T follicular helper cell (primary cell): ENCODE measurements at regions not wholly inside any gene's neighbourhood (a gene's known extent, or its start where the extent isn't known, plus 50 kb on each side); places are given as distances from the start of the nearest gene placed in this dataset.

Experiments
- DNase-seq: peaks from one replicate; pipeline ENCODE4 v3.0.0-alpha.2; 2020; ENCODE audit warnings: low read depth

DNA sequence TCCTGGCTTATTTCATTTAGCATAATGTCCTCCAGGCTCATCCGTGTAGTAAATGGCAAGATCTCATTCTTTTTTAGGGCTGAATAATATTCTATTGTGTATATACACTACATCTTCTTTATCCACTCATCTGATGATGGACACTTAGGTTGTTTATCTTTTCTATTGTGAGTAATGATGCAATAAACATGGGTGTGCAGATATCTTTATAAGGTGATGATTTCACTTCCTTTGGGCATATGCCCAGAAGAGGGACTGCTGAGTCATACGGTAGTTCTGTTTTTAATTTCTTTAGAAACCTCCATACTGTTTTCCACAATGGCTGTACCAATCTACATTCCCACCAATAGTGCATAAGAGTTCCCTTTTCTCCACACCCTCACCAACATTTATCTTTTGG lies 317.6 kb upstream of the CNKSR2 start:
- DNase-seq = no peak

DNA sequence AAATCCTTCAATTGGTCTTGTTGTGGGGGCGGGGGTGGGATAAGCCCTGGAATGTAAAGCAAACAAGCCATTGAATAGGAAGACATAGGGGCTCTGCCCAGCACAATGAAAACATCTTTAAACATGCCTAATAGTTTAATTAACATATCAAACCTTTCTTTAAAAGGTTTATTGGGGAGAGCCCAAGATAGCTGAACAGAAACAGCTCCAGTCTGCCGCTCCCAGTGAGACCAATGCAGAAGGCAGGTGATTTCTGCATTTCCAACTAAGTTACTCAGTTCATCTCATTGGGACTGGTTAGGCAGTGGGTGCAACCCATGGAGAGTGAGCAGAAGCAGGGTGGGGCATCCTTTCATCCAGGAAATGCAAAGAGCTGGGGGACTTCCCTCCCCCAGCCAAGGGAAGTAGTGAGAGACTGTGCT lies 327.2 kb upstream of the CNKSR2 start:
- no peak for DNase-seq

DNA sequence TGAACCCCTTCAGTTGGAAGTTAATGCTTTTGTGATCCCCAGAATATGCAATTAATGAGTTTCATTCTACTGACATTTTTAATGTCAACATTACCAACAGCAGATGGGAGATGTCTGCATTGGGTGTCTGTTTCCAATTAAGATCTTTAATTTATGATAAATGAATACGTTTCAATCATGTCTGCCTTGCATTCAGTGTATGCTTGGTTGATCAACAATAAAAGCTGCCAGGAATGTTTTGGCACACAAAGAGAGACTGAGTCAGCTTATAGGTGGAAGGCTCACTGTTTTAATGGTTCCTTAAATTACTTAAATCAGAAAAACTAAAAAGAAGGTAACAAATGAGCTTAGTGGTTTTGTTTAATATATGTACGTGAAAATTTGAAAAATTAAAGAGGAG lies 359.9 kb upstream of the CNKSR2 start:
- DNase-seq = no peak

DNA sequence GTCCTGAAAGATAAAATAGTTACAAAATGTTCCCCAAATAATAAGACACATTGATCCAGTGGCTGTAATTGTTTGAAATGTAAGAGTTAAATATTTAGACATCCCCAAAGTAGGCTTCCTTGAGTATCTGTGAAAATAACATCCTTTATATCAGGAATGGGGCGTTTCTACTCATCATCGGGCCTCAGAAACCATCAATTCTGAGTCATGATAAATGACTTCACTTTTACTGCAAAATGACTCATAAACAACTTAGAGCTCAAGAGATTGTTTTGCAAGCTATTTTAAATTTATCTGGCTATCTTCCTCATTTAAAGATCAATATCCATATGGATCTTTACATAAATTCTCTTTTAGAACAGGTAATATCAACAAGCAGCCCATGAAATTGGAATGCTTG lies 369.4 kb upstream of the CNKSR2 start:
- no peak for DNase-seq

DNA sequence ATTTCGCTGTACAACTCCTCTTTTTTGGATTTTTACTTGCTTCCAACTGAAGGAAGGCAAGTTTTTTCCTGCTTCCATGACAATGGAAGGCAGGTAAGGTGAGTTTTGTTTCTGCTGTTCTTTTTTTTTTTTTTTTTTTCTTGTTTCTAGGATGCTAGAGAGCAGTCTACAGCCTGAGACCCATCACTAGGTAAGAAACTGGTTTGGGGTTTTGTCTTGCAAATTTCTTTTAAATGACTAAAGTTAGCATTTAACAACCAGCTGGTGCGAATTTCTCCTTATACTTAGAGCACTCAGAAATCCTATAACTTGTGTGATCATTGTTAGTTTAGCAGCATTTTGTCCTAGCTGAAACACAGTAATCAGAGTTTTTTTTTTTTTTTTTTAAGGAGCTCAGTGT lies 378.4 kb upstream of the CNKSR2 start:
- DNase-seq = no peak

DNA sequence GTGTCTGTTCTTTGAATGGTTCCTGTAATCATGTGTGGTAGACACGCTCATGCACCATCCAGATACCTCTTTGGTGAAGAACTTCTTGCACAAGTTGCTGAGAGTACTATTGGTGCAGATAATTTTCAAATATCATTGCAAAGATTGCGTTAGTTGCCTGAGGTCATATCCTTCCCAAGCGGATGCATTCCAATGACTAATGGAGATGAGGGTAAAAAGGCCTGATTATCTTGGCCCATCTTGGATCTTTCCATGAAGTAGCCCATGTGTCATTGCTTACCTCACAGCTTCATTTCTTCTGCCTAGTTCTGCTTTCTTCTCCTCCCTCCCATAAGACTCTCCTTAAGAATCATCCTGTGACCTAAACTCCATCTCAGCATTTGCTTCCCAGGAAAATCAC lies 384.9 kb upstream of the CNKSR2 start:
- no peak for DNase-seq

DNA sequence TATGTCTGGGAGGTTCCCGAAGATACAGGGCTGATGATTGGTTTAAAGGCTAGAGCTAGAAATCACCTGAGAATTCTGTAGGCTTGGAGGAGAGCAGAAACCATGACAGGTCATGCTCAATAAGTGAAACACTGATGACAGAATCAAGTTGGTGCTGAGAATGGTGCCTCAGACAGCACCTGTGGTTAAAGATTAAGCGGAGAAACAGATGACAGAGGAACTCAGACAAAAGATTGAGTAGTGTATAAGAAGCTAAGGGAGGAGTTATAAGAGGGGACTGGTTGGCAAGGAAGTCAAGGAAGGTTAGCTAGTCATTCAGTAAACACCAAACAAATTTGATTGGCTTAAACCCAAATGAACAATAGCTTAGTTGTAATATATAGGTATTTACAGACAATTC lies 385.4 kb upstream of the CNKSR2 start:
- DNase-seq = no peak

DNA sequence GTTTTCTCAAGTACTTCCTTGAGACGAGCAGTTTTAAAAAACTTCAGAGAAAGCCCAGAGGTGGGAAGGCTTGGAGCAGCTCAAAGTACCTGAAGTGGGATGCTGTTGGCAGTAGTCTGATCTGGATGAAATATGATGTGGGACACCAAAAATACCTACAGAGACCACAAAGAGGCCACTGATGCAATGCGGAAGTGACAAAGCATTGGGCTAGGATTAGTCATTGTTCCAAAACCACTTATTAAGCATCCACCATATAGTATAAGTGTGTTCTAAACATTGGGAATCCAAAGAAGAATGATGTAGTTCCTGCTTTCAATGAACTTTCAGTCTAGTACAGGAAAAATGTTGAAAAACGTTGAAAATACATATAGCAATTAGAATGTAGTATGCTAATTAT lies 386.1 kb upstream of the CNKSR2 start:
- DNase-seq = no peak

DNA sequence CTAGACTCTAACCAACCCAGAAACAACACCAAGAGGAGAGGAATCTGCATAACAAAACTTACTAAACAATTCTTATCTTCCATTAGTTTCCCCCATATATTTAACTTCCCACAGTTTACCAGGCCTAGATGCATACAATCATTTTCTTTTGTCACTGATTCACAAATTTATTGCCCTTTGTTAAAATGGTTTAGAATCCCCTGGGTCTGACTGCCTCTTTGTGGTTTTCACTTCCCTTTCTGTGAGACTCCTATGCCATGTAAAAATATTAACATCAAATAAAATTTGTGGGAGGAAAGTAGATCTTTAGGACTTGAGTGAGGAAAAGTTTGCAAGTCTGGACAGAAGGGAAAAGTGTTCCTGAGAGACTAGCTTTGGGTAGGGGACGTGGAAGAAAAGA lies 393.8 kb upstream of the CNKSR2 start:
- no peak for DNase-seq

DNA sequence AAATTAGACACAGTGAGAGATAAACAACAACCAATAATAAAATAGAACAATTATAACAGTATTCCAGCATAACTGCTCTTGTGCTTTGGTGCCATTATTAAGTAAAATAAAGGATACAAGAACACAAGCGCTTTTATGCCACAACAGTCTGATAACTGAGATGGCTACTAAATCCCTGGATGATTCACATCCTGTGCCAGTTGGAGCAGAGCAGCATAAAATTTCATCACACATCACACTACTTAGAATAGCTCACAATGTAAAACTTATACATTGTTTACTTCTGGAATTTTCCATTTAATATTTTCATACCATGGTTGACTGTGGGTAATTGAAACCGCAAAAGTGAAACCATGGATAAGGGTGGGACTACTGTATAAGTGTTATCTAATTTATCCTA lies 399.9 kb upstream of the CNKSR2 start:
- no peak for DNase-seq

DNA sequence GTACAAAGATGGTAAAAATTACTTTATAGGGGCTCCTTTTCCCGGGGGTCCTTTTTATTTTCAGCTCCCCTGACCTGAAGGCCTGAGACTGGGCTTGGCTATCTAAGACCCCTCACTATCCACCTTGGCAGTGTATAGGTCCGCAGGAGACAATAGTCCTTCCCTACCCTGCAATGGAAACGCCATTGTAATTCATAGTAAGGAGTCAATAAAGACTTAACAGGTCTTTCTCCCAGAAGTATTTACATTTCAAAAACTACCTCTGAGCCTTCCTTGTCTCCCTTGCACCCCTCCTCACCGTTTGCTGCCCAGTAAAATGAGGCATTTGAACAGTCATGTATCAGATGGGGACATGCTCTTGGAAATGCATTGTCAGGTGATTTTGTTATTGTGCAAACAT lies 401.2 kb upstream of the CNKSR2 start:
- DNase-seq = no peak

DNA sequence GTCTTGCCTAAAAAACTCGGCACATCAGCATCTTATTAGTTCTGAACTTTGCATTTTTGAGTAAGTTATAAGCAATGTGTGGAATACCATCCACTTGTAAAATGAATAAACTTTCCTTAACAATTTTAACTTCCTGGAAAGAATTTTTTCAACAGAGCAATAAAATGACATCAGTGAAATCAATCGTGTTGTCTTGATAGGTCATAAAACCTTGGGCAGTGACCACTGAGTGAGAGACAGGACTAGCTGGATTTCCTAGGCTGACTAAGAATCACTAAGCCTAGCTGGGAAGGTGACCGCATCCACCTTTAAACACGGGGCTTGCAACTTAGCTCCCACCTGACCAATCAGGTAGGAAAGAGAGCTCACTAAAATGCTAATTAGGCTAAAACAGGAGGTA lies 403.0 kb upstream of the CNKSR2 start:
- DNase-seq = no peak

DNA sequence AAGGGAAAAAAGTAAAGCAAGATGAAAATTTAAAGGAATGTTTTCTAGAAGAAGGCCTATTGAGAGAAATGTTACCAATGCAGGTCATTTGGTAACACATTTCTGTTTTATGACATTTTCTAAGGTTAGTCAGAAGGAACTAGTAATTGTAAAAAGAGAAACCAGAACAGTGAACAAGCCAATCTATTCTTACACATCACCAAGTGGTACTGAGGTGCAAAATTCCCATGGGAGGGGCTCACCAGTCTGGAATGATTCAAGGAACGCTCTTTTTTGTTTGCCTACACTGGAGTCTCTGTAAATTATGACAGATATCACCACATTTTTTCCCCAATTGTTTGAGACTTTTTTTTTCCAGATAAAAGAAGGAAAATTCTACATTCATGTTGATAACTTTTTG lies 404.7 kb upstream of the CNKSR2 start:
- DNase-seq = no peak

DNA sequence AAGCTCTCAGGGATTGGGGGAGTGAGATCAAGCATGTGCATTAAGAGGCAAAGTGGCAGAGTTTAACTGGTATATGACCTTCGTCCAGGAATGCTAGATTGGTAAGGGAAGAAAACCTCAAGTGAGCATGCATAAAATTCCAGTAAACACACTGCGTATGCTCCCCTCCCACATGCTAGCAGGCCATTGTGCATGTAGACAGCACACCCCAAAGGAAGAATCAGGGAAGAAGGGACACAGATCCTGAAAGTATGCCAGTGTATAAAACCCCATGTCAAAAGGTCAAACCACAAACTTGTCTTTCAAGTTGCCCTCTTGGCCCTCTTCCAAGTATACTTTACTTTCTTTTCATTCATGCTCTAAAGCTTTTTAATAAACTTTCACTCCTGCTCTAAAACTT lies 405.2 kb upstream of the CNKSR2 start:
- no peak for DNase-seq

DNA sequence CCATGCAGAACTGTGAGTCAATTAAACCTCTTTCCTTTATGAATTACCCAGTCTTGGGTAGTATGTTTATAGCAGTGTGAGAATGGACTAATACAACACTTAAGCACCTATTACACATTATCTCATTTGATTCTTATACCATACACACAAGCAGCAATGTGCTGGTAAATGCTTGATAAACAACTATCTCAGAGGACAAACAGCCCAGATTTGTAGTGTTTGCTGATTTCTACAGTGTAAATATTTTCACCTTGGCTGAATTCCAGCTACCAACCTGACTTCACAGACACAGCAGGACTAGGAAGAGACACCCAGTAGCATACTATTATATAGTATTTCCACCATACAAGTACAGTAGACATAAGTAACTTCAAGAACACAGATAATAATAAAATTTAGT lies 406.5 kb upstream of the CNKSR2 start:
- no peak for DNase-seq

DNA sequence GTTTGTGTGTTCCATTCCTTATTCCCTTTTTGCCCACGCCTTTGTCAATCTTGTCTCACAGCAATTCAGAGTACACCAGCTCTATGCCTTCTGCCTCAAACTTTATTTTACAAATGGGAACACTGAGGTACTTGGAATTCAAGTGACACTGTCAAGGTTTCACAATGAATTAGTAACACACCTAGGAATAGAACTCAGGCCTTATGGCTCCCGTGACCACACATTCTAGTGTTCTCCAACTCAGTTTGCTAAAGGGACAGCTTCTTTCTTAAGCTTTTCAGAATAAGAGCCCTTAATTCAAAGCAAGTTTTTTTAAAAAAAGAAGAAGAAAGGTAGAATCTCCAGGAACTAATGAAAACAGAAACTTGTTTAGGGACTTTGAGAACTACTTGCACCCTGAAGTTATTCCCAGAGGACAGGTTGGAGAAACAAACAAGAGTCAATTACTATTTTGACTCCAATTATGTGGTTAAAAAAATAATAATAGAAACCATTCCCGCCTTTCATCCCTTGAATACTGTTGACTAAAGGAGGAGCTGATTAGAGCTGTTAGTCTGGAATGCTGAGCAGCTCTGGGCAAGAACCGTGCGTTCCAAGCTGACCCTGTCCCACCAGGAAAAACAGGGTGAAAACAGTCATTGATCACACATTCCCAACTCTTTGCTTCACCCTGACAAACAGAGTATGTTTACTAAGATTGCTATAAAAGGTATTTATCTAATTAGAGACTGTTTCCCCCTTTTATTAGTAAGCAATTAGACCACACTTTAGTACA lies 408.8 kb upstream of the CNKSR2 start:
- DNase-seq = no peak

DNA sequence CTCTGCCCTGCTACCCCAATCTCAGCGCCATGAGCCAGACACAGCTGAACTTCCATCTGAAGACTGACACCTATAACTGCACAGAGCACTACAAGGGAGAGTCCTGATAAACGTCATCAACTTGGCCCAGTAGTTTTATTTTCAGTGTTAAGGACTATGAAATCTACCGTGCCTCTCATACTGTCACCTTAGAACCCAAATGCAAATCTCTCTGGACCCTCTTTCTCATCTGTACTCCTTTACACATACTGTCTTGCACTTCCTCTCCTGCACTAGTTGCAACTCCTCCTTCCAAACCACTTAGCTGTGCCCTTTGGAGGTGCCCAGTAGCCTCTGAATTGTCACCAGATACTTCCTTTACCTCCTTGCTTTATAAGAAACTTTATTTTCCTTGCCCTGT lies 420.2 kb upstream of the CNKSR2 start:
- DNase-seq = no peak

DNA sequence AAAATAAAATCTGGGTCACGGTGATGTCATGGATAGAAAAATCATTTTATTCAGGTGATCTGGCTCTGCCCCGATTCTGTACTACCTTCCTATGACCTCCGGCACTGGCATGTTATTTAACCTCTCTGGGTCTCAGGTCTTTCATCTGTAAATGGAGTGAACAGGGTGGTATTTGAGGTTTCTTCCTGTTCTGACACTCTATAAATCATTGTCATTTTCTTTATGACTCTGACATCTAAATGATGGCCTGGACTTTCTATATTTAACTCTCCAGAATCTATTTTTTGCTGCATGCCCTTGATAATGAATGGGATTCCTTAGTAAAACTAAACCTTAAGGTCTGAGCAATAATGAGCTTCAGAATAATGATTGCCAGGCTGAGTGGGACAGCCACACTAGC lies 422.0 kb upstream of the CNKSR2 start:
- DNase-seq = no peak

DNA sequence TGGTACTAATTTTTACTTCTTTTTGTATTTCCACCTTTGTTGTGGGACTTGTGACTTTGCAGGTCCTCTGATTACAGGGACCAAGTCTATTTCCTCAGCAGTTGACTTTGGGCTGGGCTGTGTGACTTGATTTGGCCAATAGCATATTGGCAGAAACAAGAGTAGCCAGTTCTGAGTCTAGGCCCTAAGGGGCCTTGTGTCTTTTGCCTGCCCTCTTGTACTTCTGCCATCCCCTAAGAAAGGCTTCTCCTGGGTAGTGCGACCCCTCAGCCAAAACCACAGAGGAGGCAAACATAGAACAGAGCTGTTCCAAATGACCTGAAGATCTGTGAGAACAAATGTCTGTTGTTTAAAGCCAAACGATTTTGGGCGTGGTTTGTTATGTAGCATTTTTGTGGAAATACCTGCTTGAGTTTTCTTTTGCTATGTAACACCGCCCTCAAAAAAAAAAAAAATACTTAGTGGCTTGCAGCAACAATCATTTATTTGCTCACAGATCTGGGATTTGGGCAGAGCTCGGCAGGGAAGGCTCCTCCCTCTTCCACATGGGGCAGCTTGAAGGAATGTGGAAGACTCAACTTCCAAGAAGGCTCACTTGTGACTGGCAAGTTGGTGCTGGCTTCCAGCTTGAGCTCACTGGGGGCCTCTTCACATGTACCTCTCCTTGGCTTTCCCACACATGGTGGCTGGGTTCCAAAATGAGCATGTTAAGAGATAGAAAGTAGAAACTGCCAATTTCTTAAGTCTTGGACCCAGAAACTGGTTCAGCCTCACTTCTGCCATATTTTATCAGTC lies 423.0 kb upstream of the CNKSR2 start:
- no peak for DNase-seq

DNA sequence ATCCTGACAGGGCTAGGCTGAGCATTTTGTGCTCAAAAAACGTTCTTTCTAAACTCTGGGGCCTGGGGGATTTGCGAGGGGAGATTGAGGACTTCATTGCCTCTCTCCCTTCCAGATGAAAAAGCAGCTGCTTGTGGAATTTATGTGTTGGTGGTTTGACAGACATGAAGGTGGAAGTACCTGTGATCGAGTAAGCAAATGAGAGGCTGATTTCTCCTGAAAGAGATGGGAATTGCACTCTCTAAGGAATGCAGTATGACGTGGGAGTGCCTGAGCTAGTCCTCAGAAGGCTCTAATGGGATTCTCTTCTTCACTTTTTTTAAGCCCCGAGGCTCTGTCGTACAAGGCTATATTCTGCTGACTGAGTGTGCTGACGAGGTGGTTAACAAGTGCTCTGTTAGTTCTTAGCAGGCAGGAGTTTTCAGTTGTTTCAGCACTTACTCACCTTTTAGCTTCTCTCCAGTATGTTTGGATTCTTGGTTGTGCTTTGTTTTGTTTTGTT lies 426.8 kb upstream of the CNKSR2 start:
- DNase-seq = no peak

DNA sequence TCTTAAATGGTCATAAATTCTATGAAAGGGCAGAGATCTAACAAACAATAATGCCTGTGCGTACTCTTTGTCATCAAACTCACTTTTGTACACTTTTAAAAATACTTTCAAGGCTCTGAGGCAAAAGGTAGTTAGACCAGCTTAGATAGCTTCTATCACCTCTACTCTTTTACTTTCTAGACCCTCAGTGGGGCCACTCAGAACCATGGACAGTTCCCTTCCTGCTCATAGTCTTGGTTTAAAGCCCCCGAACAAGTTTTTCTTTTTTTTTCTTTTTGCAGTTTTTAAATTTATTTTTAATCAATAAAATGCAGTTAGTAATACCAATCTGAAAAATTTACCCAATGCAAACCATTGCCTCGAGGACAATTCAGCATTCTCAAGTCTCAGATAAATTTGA lies 460.5 kb upstream of the CNKSR2 start:
- no peak for DNase-seq

DNA sequence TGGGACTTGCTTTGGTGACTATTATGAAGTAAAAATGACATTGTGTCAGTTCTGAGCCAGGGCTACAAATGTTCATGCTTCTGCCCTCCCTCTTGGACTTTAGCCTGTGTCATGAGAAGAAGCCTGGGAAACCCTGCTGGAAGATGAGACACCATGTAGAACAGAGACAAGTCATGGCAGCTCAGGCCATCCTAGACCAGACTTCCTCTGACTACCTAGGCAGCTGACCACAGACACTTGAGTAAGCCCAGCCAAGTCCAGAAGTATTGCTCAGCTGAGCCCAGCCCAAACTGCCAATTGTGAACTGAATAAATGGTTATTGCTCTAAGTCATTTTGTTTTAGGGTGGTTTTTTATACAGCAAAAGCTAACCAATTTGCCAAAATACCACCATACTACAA lies 467.6 kb upstream of the CNKSR2 start:
- DNase-seq = no peak

DNA sequence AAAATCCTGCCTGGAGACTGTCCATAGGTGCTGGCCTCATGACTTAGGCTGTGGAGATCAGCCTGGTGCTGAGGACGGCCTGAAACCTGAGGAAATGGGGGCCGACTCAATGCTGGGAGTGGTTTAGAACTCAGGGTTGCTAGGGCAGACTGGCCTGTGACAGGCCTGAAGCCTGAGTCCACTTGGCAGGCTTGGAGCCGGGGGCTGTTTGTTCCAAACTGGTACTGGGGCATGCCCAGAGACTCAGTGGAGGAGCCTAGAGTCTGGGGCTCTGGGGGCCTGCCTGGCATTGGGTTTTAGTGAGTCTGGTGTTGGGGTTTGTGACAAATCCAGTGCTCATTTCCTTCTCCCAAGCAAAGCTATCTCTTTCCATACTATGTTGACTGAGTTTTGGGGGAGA lies 489.7 kb upstream of the CNKSR2 start:
- DNase-seq = no peak

DNA sequence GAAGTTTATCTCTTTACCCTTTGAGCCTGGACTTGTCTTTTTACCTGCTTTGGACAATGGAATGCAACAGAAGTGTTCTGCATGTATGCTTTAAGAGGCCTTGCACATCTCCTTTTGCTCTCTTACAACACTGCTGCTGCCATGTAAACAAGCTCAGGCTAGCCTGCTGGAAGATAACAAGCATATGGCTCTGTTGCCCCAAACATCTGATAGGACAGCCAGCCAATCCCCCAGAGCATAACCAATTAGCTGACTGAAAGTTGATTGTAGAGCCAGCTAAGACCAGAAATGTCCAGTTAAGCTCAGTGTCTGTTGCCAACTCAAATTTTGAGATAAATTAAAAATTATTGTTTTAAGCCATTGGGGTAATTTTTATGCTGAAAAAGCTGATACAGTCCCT lies 510.6 kb upstream of the CNKSR2 start:
- DNase-seq = no peak
